HG02759 (cell line): ENCODE measurements at regions not wholly inside any gene's neighbourhood (a gene's known extent, or its start where the extent isn't known, plus 50 kb on each side); places are given as distances from the start of the nearest gene placed in this dataset.

Source experiments
- ATAC-seq: cut with Tn5 transposase; IDR thresholded peaks from one replicate; pipeline ENCODE4 v1.9.1; 2021; ENCODE audit warnings: mild to moderate bottlenecking, moderate library complexity; ENCODE audit not compliant: unreplicated experiment

DNA sequence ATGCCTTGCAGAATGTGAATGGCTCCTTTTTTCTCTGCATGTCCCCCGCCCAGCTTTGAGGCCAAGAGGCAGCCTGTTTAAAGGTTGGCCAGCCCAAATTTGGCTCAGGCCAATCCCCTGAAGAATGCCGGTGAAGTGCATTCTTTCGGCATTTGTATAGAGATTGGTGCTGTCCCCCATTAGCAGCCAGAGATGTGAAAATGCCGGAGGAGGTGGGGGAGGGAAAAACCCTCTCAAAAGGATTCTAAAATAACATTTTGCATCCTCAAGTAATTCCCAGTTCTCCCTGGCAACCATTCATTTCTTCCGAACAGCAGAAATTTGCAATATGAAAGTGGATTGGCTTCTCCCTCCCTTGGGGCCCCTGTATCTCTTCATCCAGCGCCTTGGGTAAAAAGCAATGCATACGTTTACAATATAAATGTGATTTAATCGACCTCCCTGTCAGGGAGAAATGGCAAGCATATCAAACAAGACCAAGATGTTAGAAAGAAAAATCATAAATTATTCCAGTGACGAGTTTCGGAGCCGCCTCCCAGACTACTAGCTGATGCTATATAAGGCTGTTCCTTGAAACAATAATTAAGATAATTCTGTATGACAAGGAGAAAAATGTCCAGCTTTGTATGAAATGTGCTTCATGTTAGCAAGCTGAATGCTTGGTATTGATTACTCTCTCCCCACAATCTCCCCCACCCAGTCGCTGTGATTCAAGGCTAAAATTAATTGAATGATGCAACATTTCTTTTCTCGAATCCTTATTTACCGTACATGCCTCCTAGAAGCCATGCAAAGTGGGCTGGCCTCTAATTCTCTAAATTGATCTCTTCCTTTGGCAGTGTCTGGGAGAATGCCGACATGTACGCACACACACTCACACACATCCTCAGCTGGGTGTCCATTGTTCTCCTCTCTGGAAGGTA is 323.7 kb downstream of the RPS24 start:
- no peak for ATAC-seq

DNA sequence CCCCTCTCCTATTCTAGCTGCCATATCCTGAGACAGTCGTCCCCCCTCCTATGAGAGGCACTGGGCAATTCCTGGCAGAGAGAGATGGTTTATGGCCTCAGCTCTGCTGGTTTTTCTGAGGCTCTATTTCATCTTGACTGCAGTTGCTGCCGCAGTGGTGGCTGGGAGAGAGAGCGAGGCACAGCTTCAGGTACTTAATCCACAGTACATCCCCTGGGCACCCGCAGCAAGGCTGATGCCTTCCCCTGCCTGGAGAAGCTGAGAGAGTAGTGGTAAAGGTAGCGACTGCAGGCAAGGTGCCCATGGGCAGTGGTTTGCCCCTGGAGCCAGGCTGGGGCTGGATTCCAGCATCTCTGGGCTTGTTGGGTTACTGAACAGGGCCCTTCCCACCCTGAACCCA is 324.7 kb downstream of the RPS24 start:
- no peak for ATAC-seq

DNA sequence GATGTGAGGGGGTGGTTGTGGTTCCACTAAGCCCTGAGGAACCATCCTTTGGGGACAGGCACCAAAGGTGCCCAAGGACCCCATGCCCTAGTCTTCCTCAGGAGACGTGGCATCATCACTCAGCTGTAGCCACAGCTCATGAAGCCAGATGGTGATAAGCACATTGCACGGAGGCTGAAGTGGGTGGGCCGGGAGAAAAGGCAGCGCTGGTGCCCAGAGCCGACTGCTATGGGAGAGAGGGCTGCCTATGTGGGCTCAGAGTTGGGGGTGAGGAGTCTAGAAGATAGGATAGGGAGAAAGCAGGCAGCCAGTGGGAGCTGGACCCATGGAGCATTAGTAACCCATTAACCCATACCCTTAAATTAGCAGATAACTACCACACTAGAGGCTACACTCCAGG is 325.3 kb downstream of the RPS24 start:
- ATAC-seq: no peak

DNA sequence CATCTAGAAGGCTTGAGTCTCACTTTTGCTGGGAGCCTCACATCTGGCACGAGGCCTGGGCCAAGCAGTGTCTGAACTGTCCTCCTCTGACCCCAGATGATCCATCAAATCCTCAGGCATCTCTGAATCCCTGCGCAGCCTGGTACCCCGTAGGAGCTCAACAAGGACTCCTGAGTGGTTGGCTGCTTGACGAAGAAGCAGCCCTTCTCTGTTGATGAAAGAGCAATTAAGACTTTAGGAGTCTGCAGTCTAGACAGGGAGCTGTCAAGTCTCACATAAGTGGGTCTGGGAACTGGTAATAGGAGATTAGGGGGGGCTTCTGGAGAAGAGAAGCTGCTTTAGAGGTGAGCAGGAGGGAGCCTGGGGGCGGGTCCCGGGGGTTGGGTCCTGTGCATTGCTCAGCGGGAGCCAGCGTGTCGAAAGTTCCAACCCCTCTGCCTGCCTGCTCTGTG is 326.0 kb downstream of the RPS24 start:
- no peak for ATAC-seq

DNA sequence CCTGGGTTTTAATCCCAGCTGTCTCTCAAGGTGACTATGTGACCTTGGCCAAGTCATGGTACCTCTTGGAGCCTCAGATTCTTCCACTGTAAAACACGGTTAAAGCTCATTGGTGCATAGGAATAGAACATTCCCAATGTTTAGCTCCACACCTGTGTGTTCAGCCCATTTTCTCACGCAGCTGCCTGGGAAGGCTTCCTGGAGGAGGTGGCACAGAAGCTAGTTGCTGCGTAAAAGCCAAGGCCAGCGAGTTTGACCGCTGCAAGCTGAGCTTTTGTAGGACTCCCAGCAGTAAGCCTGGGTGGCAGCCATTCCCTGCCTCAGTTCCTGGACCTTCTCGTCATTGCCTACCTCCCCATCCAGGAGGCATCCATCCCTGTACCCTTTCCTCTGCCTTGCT is 326.6 kb downstream of the RPS24 start:
- ATAC-seq: no peak

DNA sequence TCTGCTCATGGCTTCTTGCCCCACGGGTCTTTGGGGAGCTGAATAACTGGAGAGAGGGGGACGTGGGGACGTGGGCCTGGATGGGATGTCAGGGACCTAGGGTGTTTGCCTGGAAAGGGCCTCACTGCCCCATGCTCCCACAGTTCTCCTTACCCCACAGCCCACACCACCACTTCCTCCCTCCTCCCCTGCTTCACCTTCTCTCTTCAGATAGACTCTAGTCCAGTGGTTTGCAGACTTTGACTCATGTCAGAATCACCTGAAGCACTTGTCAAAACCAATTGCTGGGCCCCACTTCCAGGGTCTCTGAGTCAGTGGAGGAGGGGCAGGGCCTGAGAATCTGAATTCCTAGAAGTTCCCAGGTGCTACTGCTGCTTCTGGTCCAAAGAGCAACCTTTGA is 327.4 kb downstream of the RPS24 start:
- ATAC-seq: no peak

DNA sequence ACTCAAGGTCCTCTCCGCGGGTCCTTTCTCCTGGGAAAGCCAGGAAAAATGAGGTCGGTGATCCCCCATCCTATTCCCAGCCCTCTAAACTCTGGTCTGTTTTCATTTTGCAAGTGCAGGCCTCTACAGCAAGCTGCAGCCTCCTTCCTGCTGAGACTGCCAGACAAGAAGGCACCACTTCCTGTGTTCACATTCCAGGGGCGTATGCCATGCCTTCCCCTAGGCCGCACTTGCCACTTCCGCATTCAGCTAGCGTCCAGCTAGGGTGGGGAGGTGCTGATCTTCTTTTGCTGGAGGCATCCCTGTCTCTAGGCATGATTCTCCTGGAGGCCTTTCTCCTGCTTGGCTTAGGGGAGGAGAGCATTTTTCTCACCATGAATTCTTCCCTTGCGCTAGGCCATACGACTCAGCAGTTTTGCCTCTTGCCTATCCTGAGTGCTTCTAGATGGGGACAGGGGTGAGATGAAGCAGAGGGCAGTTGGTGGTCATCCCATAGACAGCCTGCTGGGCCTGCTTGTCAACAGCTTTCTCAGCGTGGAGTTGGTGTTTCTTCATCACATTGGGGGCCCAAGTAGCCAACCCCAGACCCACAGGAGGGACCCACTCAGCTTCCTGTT is 328.9 kb downstream of the RPS24 start:
- ATAC-seq: no peak

DNA sequence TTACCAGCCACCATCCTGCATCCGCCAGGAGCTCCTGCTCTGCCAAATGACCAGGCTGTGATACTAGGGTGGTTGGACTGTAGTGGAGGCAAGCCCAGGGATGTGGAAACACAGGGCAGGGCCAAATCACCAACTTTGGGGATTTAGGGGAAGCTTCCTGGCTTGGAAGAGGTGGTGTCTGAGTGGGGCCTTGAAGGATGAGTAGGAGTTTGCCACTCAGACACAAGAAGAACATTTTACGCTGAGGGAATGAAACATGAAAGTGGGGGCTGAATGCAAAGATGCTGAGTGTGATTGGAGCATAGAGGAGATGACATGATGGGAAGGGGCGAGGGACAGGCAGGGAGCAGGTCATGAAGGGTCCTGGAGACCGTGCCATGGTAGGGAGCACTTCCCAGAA is 329.5 kb downstream of the RPS24 start:
- ATAC-seq: no peak

DNA sequence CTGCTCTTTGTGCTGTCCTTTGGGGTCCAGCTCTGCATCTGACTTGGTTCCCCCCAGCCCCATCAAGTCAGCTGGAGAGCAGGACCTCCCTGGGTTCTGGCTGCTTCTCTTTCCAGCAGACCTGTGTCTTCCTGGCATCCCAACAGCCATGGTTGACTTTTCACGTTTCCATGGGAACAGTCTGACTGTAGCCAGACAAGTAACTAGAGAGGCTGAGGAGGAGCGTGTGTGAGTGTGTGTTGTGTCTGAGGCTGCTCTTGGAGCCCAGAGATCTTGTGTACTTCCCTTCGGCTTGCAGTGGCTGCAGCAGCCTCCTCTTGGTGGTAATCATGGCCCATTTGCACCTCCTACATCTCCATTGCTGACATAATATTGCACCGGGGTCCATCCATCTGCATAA is 332.0 kb downstream of the RPS24 start:
- no peak for ATAC-seq

DNA sequence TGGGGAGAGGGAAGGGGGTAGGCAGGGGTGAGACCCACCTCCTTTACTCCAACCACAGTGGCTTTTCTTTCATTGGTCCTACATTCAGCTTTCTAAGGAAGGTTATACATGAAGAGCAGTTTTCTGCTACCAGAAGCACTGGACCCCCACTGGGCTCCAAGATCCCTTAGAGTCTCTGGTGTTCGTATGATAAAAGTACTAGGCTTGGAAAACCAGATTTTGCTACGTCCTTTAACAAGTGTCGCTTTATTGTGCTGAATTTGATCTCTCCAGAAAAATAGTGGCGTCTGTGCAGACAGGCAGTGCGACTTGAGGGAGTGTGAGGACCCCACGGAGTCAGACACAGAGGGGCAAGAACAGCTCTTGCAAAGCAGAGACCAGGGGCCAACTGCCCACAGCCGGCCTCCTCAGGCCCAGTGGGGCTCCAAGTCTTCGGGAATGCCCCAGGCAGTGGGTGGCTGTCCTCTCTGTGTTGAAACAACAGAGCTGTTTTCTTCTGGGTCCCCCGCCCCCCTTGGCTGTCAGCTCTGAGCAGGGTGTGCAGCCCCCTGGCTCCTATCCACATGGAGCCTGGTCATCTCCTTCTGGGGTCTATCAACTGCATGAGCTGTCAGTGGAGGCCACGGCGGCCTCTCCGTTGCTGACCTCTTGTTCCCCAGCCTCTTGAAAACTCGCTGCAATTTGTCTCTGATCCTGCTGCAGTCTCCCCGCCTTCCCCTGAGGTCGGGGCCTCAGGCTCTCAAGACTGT is 333.2 kb downstream of the RPS24 start:
- ATAC-seq: no peak

DNA sequence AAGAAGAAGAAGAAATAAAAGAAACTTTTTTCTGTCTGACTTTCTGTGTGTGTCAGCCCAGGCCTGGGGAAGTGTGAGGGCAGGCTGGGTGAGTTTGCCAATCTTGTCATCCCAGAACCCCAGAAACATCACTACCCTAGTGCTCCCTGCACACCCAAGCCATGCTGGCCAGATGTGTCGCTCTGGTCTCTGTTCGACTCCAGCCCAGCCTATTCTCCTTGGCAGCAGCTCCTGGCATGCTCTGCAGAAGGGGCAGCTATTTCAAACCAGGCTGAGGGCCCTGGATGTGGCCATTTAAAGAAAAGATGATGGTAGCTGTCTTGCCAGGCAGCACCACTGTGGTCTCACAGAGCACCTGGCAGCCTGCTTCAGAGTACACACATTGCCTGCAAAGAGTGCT is 334.1 kb downstream of the RPS24 start:
- no peak for ATAC-seq

DNA sequence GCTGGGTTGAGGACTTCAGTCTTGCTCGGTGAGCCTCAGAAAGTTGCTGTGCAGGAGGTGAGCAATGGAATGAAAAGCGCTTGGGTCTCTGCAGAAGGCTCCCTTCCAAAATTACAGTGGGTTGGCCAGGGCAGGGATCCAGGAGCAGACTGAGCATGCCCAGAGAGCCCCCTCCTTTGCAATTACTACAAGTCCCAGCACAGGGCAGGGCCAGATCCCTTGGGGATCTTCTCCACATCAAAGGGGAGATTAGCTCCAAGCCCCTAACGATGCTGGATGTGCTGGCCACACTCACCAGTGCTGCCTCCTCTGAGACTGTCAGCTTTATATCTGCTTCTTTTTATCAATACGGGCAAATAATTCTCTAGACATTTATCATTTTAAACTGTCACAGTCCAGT is 337.5 kb downstream of the RPS24 start:
- no peak for ATAC-seq

DNA sequence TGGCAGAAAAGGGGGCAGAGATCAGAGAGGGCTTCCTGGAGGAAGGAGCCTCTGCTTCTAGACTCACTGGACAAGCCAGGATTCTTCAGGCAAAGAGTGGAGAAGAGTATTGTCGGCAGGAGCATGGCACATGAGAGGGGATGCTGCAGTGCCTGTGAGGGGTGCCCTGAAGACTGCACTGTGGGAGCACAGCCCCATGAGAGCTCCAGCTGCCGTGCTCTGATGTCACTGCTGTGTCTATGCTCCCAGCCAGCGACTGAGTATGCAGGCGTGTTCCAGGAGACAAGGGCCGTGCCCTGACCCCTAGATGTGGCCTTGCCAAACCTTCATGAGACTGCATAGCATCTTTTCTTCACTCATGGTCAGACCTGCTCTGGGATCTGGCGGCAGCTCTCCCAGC is 339.1 kb downstream of the RPS24 start:
- no peak for ATAC-seq

DNA sequence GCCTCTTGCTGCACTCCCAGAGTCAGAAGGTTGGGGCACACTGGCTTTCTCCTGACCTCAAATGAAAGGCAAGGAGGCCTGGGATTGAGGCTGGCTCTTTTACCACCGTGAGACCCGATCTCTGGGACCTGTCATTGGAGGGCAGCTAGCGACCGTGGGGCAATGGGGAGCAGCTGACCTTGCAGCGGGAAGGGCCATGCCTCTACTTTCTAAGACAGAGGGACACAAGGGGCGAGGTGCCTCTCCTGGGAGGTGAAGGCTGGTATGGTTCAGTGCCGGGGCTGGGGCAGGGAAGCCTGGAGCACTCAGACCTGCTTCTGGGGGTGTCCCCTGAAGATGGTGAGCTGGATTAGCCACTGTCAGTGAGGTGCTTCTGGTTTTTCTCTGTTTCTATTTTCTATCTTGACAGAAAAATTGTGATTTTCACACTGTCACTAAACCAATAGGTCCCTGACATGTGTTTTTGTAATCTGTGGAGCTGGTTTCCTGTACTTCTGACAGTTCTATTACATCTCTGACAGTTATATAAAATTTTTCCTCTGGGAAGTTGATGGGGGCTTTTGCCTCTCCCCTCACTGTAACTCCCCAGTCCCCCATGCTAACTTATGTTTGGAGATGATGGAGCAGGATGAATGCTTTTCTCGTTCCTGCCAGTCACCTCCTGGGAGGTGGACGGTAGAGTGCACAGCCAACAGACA is 340.8 kb downstream of the RPS24 start:
- no peak for ATAC-seq

DNA sequence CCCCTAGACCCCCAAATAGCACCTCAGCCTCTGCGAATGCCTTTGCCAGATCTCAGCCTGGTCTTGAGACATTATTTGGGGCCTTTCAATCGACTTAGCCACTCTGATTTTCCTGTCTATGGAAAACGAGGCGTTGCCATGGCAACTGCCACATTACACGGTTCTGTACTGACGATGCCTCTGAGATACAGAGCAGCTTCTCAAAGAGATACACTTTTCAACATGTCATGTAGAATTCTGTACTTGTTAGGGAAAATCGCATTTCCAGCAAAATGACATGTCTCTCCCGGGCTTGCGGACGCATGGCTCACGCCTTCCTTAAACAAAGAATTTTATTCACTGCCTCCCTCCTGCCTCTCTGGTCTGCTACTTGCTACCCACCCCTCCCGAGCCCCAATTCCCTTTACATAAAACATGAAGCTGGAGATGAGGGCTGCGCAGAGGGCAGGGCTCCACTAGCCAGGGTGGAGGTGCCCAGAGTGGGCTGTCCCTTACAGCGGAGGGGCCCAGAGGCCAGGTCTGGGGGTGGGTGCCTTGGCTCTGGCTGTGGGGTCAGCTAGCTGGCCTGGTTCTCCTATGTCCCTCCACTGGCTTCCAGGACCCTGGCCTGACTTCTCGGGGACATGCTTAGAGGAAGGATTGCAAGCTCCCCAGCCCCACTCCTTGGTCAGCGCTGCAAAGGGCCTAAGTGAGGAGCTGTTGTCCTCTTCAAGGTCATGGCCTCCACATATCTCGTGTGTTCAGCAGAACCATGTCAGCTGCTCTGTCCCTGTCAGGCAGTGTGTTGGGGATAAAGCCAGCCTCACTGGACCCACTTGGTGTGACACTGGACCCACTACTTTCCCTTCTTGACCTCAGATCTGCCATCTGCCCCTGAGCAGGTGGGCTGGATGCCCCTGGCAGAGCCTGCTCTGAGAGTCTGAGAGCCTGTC is 342.5 kb downstream of the RPS24 start:
- no peak for ATAC-seq

DNA sequence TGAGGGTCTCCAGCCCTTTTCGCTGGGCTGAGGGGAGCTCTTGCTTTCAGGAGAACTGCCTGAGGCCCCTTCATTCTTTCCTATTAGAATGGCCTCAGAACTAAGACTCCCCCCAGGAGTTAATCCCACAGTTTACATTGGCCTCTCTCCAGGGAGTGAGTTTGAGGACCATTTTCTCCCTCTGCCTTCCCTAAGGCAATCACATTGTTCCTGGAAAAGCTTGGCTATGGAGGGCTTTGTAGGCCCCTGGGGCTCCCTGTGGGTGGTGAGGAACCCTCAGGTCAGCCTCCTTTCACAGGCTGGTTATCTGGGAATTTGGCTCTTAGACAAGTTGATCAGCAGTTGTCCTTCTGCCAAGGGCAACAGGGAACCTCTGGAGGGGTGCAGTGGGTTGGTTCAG is 343.7 kb downstream of the RPS24 start:
- ATAC-seq: no peak

DNA sequence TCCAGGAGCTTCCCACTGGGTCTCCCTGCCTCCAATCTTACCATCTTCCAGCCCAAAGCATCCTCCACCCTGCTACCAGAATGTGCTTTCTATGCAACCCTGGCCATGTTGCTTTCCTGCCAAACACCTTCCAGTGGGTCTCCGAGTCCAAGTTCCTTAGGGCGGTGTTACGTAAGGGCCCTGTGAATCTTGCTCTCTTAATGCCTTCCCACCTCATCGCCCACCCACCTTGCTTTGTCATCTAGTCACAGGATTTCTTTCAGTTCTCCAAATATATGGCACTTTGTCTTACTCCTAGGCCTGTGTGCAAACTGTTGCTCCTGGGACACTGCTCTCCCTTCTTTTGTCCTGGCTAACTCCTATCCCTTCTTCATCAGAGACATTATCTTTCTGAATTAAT is 344.5 kb downstream of the RPS24 start:
- ATAC-seq: no peak

DNA sequence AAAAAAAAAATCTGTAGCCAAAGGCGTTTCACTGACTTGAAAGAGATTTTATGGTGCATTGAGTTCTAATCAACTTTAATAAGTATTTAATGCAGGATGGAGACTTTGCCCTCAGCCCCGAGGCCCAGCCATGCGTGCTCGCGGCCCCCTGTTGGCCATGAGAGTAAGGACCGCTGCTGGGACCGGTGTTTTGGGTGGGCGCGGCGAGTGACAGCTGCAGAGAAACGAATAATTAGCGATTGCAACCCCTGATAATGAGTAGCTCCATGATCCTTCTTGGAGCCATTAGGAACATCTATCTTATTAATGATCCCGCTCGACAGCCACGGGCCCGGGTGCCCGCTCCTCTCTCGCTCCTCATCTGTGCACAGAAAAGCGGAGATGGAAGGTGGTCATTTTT is 347.4 kb downstream of the RPS24 start:
- ATAC-seq: no peak

DNA sequence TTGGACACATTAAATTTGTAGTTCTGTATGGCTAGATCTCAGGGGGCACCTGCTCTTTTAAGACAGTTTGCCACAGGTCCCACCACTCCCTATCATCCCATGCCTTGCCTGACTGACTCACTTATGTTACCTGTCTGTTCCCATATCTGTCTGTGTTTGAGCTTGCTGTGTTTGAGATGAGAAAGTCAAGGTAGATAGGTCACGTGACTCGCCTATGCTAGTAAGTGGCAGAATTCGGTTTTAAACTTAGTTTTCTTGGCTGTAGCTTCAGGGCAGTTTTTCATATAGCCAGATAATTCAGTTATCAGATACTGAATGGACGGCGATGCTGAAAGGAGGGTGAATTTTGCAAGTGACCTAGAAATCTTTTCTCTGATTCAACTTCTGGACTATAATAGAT is 348.4 kb downstream of the RPS24 start:
- no peak for ATAC-seq

DNA sequence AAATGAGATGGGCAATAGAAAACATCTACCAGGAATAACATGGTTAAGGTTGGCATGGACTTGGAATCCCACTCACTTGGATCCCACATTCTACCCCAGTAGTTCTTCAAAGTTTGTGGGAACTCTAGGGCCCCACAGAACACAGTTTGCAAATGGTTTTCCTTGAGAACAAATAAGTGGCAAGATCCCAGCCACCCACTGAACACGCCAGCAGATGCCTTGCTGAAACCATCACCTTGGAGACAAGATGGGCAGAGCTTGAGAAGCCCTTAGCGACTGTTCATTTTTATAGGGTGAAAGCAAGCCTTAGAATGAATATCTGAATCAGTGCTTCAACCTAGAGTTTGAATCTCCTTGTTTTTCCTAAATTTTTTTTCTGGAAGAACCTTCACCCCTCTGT is 349.1 kb downstream of the RPS24 start:
- no peak for ATAC-seq
